T-helper 1 cell (primary cell): ENCODE measurements at regions not wholly inside any gene's neighbourhood (a gene's known extent, or its start where the extent isn't known, plus 50 kb on each side); places are given as distances from the start of the nearest gene placed in this dataset.

Experiments
- DNase-seq, 5 donors: peaks; one replicate each; pipeline ENCODE4 v3.0.0-alpha.2; 2012 to 2020

GRCh38 chr13:71068041-71068440 lies 799.0 kb downstream of the DACH1 start:
- no peak for DNase-seq

DNA sequence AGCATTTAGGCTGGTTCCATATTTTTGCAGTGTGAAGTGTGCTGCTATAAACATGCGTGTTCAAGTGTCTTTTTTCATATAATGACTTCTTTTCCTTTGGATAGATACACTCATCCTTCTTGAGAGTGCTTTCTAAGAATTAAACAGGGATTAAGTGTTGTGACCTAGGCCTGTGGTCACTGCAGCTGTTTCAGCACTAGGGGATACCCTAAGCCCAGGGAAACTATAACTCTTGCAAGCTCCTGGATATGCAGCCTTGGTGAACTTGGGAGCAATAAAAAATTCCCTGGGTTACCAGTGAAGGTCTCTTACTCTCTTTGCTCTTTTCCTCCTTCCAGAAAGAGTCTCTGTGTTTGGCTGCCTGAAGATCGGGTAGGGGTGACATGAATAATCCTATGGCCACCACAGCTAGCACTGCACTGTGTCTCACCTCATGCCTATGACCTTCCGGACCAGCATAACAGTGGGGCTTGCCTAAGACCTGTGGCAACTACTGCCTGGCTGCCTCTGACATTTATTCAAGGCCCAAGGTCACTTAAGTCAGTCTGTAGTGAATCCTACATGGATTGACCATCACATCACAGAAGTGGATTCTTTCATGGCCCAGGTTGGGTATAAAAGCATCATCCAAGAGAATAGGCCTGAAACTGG lies 799.7 kb downstream of the DACH1 start:
- no peak for DNase-seq

DNA sequence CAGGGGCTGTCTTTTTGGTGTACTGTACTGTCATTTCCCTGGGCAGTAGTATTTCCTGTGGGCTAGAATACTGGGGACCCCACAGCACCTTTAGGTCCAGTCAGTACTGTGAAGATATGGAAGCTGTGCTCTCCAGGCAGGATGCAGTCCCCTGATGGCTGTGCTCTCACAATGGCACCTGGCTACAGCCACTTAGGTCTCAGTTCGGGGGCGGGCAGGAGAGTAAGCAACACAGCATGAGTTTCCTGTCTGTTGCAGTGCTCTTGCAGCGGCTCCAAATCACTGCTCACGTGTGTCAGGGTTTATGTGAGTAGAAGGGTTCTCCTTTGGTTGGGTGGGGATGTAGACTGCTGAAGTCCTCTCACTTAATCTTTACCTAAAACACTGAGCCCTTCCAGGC lies 810.4 kb downstream of the DACH1 start:
- DNase-seq, result no peak

- DNase-seq, result no peak
Observed at GRCh38 chr13:71055644-71056043, 811.4 kb downstream of the DACH1 start.

DNA sequence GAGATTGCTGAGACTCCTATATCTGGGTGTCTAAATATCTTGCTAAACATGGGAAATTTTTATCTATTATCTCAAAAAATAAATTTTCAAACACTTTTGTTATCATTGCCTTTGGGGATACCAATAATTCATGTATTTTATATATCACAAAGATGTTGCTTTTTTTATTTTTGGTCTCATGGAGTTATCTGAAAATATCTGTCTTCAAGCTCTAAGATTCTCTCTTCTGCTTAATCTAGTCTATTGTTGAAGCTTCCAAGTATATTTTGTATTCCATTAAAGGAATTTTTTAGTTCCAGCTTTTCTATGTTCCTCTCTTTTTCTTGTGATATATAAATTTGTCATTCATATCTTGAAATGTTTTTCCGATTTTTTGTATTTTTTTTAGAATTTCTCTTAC lies 812.0 kb downstream of the DACH1 start:
- no peak for DNase-seq

DNA sequence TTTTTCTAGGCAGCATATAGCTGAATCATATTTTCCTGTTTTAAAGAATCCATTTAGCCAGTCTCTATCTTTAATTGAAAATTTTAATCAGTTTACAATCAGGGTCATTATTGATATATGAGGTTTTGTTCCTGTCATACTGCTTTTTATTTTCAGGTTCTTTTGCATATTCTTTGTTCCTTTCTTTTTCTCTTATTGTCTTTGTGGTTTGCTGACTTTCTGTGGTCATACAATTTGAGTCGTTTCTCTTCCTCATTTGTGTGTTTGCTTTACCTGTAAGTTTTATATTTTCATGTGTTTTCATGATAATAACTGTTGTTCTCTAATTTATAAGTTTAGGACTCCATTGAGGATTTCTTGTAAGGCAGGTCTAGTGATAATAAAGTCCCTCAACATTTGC lies 812.6 kb downstream of the DACH1 start:
- no peak for DNase-seq

- DNase-seq, result no peak
Observed at GRCh38 chr13:71051573-71051972, 815.4 kb downstream of the DACH1 start.

- no peak for DNase-seq
Observed at GRCh38 chr13:71046360-71047079, 820.5 kb downstream of the DACH1 start.

DNA sequence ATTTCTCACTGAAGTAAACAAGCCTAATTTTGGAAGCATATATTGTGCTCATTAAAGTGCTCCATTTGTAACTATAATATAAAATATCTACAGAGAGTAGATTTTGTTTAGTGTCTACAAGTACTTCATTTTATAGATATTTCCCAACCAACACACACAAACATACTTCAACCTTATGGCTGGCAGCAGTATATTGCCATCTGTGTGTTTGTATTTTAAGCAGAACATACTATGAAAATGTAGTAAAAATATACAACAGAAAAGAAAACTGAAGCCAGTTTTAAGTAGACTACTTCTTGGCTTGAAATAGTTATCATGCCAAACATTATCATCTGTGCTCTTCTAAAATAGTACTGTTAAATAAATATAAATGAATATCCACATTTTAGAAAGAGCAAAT lies 821.9 kb downstream of the DACH1 start:
- DNase-seq, result no peak

GRCh38 chr13:71039440-71039839 lies 827.6 kb downstream of the DACH1 start:
- no peak for DNase-seq

- no peak for DNase-seq
Observed at GRCh38 chr13:71034018-71034417, 833.0 kb downstream of the DACH1 start.

GRCh38 chr13:71033026-71033425 lies 834.0 kb downstream of the DACH1 start:
- no peak for DNase-seq

DNA sequence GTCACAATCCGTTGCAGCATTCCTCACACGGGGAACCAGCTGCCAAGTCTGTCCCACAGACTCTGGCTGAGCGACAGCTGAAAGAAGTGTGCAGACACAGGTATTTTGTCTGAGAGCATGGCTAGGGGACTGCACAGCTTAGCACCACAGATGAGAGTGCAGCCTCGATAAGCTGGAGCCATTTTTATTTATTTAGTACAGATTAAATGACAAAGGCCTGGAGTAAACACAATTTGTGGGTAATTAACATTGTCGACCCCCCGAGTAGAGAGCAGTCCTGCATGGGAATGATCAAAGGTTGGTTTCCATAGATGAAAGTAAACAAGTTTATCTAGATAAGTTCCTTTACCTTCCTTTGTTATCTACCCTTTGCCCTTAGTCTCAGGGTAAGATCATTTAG lies 836.2 kb downstream of the DACH1 start:
- no peak for DNase-seq

GRCh38 chr13:71028884-71029283 lies 838.1 kb downstream of the DACH1 start:
- DNase-seq, result no peak

GRCh38 chr13:71021825-71022422 lies 845.1 kb downstream of the DACH1 start:
- no peak for DNase-seq

GRCh38 chr13:71018995-71019394 lies 848.0 kb downstream of the DACH1 start:
- DNase-seq, result no peak

GRCh38 chr13:71018544-71018943 lies 848.5 kb downstream of the DACH1 start:
- DNase-seq, result no peak

- DNase-seq, result no peak
Observed at GRCh38 chr13:71017607-71018006, 849.4 kb downstream of the DACH1 start.

GRCh38 chr13:71015516-71015915 lies 851.5 kb downstream of the DACH1 start:
- no peak for DNase-seq

DNA sequence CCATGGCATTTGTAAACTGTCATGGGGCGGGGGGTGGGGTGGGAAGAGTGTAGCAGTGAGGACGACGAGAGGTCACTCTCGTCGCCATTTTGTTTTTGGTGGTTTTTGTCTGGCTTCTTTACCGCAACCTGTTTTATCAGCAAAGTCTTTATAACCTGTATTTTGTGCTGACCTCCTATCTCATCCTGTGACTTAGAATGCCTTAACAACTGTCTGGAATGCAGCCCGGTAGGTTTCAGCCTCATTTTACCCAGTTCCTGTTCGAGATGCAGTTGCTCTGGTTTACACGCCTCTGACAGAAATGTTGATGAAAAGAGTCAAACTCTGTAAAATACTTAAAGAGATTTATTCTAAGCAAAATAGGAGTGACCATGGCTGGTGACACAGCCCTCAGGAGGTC lies 852.0 kb downstream of the DACH1 start:
- DNase-seq, result no peak

DNA sequence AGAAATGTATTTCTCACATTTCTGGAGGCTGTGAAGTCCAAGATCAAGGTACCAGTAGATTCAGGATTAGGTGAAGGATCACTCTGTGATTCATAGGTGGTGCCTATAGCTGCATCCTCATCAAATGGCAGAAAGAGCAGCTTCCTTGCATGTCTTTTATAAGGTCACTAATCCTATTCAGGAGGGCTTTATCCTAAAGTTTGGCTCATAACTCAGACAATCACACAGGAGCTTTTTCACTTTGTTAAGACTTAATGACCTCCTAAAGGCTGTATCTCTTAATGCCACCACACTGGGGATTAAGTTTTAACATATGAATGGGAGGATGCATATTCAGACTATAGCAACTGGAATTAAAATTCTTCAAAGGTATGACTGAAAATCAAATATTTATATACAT lies 861.1 kb downstream of the DACH1 start:
- no peak for DNase-seq

- DNase-seq, result no peak
Observed at GRCh38 chr13:70995338-70995737, 871.7 kb downstream of the DACH1 start.

- no peak for DNase-seq
Observed at GRCh38 chr13:70994191-70994590, 872.8 kb downstream of the DACH1 start.

DNA sequence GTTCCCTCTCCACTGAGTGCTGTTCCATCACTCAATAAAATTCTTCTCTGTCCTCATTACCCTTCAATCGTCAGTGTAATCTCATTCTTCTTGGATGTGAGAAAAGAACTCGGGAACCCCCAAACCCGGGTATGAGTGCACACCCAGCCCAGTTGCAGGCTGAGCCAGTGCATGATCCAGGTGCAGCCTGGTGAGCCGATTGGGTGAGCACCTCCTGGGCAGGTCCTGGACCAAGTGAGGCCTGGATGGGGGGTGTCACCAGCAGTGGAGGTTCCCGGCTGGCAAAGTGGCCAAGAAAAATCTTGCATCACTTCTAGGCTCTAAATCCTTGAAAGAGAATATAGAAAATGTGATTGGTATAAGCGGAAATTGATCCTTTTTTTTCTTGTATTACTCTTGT lies 878.8 kb upstream of the KLHL1 start:
- no peak for DNase-seq
